OCI-LY3 (cell line): ENCODE measurements at regions not wholly inside any gene's neighbourhood (a gene's known extent, or its start where the extent isn't known, plus 50 kb on each side); places are given as distances from the start of the nearest gene placed in this dataset.
"Not testable (repeated sequence)": the region's sequence is repeated elsewhere in the genome, so short reads cannot be mapped to it uniquely, and the experiment has no call there.

Experiments
- H2AFZ ChIP-seq: fragments of 200-600, 300-600 bp; shearing (Covaris generic); 2 replicates; pipeline ENCODE4 v1.6.0; 2014; ENCODE audit warnings: antibody characterized with exemption, low read depth, low read length
- H3K27ac ChIP-seq: fragments of 200-600, 300-600 bp; sonication (generic); 2 replicates; pipeline ENCODE4 v1.5.1; 2014; ENCODE audit warnings: mild to moderate bottlenecking, low read length, moderate library complexity, mixed read lengths
- H3K27me3 ChIP-seq: fragments of 200-600, 300-600 bp; sonication (generic); 2 replicates; pipeline ENCODE4 v1.6.1; 2014; ENCODE audit warnings: low read depth, low read length, mixed read lengths
- H3K36me3 ChIP-seq: fragments of 200-600, 300-600 bp; sonication (generic); replicated peaks from 2 replicates; pipeline ENCODE3; 2014; ENCODE audit warnings: low read depth, low read length, mixed read lengths
- H3K4me1 ChIP-seq: fragments of 300-600, 200-600 bp; sonication (generic); 2 replicates; pipeline ENCODE4 v1.6.1; 2014; ENCODE audit warnings: low read length, mixed read lengths
- H3K4me2 ChIP-seq: fragments of 200-600, 300-600 bp; sonication (generic); 2 replicates; pipeline ENCODE4 v1.6.1; 2014; ENCODE audit warnings: low read length, mixed read lengths
- H3K4me3 ChIP-seq: fragments of 300-600, 200-600 bp; sonication (generic); 2 replicates; pipeline ENCODE4 v1.5.1; 2014; ENCODE audit warnings: antibody characterized with exemption, mild to moderate bottlenecking, low read length, moderate library complexity
- H3K79me2 ChIP-seq: fragments of 300-600, 200-600 bp; shearing (Covaris generic); 2 replicates; pipeline ENCODE4 v1.6.1; 2014; ENCODE audit warnings: mild to moderate bottlenecking, low read length, mixed read lengths
- H3K9ac ChIP-seq: fragments of 300-600, 200-600 bp; shearing (Covaris generic); 2 replicates; pipeline ENCODE4 v1.6.0; 2014; ENCODE audit warnings: mild to moderate bottlenecking, low read length, moderate library complexity
- H3K9me3 ChIP-seq: fragments of 200-600, 300-600 bp; shearing (Covaris generic); 2 replicates; pipeline ENCODE4 v1.6.1; 2014; ENCODE audit warnings: low read length, mixed read lengths; ENCODE audit not compliant: insufficient read depth
- H4K20me1 ChIP-seq: fragments of 200-600, 300-600 bp; sonication (generic); 2 replicates; pipeline ENCODE4 v1.6.1; 2016; ENCODE audit warnings: low read length, mixed read lengths; ENCODE audit not compliant: insufficient read depth
- CTCF ChIP-seq: fragments of 200-600, 300-600 bp; sonication (generic); IDR thresholded peaks from 2 replicates; pipeline ENCODE4 v1.5.1; 2014; ENCODE audit warnings: antibody characterized with exemption, low read length, low read depth
- EZH2phosphoT487 ChIP-seq: fragments of 200-600 bp; shearing (Covaris generic); IDR thresholded peaks from 2 replicates; pipeline ENCODE4 v1.6.1; 2018; ENCODE audit warnings: antibody characterized with exemption, mixed run types, low read depth

DNA sequence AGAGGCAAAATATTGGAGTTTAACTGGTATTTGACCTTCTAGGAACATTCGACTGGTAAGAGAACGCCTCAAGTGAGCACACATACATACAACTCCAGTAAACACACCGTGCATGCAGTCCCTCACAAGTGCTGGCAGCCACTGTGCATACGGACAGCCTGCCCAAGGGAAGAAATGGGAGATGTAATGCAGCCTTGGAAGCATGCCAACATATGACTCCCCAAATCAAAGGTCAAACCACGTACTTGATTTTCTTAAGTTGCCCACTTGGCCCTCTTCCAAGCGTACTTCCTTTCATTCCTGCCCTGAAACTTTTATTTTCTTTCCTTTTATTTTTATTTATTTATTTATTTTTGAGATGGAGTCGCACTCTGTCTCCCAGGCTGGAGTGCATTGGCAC lies 206.6 kb downstream of the SPRY1 start:
- Histone ChIP-seq H4K20me1 (no peaks in the 10 kb centered on the region), H3K27me3 (no peaks in the 10 kb centered on the region), H2AFZ (no peak overlapping the region), H3K36me3 (no peaks in the 10 kb centered on the region), H3K4me2 (no peak overlapping the region), H3K27ac (no peak overlapping the region), H3K4me1 (no peaks in the 10 kb centered on the region), H3K9me3 (no peaks in the 10 kb centered on the region), H3K9ac (no peak overlapping the region), H3K4me3 (no peak overlapping the region), H3K79me2 (no peaks in the 10 kb centered on the region)
- TF ChIP-seq CTCF = no peak
- no peak for TF ChIP-seq EZH2phosphoT487

DNA sequence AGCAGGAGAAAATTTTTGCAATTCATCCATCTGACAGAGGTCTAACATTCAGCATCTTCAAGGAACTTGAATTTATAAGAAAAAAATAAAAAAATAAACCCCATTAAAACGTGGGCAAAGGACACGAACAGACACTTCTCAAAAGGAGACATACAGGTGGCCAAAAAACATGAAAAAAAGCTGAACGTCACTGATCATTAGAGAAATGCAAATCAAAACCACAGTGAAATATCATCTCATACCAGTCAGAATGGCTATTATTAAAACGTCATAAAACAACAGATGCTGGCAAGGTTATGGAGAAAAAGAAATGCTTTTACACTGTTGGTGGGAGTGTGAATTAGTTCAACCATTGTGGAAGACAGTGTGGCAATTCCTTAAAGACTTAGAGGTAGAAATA lies 209.2 kb downstream of the SPRY1 start:
- not testable (repeated sequence) for H3K9me3 ChIP-seq, H3K36me3 ChIP-seq, H3K27ac ChIP-seq, H3K4me2 ChIP-seq, H3K27me3 ChIP-seq, H3K9ac ChIP-seq, H3K79me2 ChIP-seq, H4K20me1 ChIP-seq, H3K4me1 ChIP-seq, H3K4me3 ChIP-seq, H2AFZ ChIP-seq

DNA sequence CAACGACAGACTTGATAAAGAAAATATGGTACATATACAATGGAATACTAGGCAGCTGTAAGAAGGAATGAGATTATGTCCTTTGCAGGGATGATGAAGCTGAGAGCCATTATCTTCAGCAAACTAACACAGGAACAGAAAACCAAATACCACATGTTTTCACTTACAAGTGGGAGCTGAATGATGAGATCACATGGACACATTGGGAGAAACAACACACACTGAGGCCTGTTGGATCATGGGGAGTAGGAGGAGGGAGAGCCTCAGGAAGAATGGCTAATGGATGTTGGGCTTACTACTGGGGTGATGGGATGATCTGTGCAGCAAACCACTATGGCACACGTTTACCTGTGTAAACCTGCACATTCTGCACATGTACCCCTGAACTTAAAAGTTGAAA lies 209.7 kb downstream of the SPRY1 start:
- Histone ChIP-seq H3K4me2 (no peak overlapping the region), H3K36me3 (no peaks in the 10 kb centered on the region), H3K9me3 (no peaks in the 10 kb centered on the region), H4K20me1 (no peaks in the 10 kb centered on the region), H2AFZ (no peak overlapping the region), H3K79me2 (no peaks in the 10 kb centered on the region), H3K4me3 (no peak overlapping the region), H3K4me1 (no peaks in the 10 kb centered on the region), H3K27ac (no peak overlapping the region), H3K9ac (no peak overlapping the region), H3K27me3 (no peaks in the 10 kb centered on the region)
- TF ChIP-seq CTCF (no peak), EZH2phosphoT487 (no peak)

- H3K9ac ChIP-seq = no peak overlapping the region
- TF ChIP-seq EZH2phosphoT487 (no peak), CTCF (no peak)
Measured at GRCh38 chr4:123606946-123607542, 210.4 kb downstream of the SPRY1 start.

DNA sequence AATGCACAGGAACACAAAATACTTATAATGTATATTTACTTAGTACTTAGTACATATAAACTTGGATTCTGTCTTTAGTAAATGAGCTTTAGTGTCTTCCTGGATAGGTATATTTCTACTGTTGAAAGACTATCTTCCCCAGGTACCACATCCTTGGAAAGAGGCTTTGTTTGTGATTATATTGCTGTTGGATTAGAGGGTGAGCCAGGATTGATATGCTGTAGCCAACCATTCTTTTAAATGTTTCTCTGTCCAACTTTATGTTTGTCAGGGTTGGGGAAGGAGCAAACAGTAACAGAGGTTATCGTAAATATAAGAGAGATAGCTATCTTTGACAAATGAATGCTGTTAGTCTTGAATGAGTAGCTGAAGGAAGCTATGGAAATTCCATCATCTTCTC lies 213.2 kb downstream of the SPRY1 start:
- H2AFZ ChIP-seq = no peak overlapping the region
- TF ChIP-seq EZH2phosphoT487 = no peak
- TF ChIP-seq CTCF = no peak
- no peak overlapping the region for H3K27ac ChIP-seq
- H3K9ac ChIP-seq = no peak overlapping the region
- no peaks in the 10 kb centered on the region for H3K4me1 ChIP-seq
- H3K36me3 ChIP-seq = no peaks in the 10 kb centered on the region
- no peaks in the 10 kb centered on the region for H4K20me1 ChIP-seq
- H3K9me3 ChIP-seq = no peaks in the 10 kb centered on the region
- H3K4me2 ChIP-seq = no peak overlapping the region
- H3K4me3 ChIP-seq = no peak overlapping the region
- no peaks in the 10 kb centered on the region for H3K79me2 ChIP-seq
- no peaks in the 10 kb centered on the region for H3K27me3 ChIP-seq

More at GRCh38 chr4:123606946-123607542, 210.4 kb downstream of the SPRY1 start:
- no peaks in the 10 kb centered on the region for H3K9me3 ChIP-seq
- no peak overlapping the region for H3K4me2 ChIP-seq
- no peak overlapping the region for H3K4me3 ChIP-seq
- H3K27me3 ChIP-seq = no peaks in the 10 kb centered on the region
- H4K20me1 ChIP-seq = no peaks in the 10 kb centered on the region
- H3K79me2 ChIP-seq = no peaks in the 10 kb centered on the region
- no peak overlapping the region for H3K27ac ChIP-seq
- no peak overlapping the region for H2AFZ ChIP-seq
- H3K36me3 ChIP-seq = no peaks in the 10 kb centered on the region
- no peaks in the 10 kb centered on the region for H3K4me1 ChIP-seq
